NB4 (cell line): ENCODE measurements at regions not wholly inside any gene's neighbourhood (a gene's known extent, or its start where the extent isn't known, plus 50 kb on each side); places are given as distances from the start of the nearest gene placed in this dataset.
"Not testable (repeated sequence)": the region's sequence is repeated elsewhere in the genome, so short reads cannot be mapped to it uniquely, and the experiment has no call there.

Experiments
- DNase-seq: peaks from one replicate; pipeline ENCODE4 v3.0.0; 2010; ENCODE audit warnings: low read depth
- H3K4me3 ChIP-seq: one replicate; pipeline ENCODE4 v1.5.1; 2011; ENCODE audit warnings: mild to moderate bottlenecking, low read depth, low read length, moderate library complexity
- CTCF ChIP-seq: IDR thresholded peaks from one replicate; pipeline ENCODE4 v1.5.1; 2012; ENCODE audit warnings: low read depth, low read length
- MAX ChIP-seq: IDR thresholded peaks from 2 replicates; pipeline ENCODE4 v1.6.1; 2011; ENCODE audit warnings: low read depth, low read length
- MYC ChIP-seq: IDR thresholded peaks from 2 replicates; pipeline ENCODE4 v1.6.1; 2011; ENCODE audit warnings: low read depth, low read length
- POLR2A ChIP-seq: IDR thresholded peaks from 2 replicates; pipeline ENCODE4 v1.6.1; 2011; ENCODE audit warnings: mild to moderate bottlenecking; ENCODE audit not compliant: insufficient read length; ENCODE audit errors: extremely low read depth

GRCh38 chrX:128408842-128409241 lies 356.6 kb upstream of the ACTRT1 start:
- TF ChIP-seq MYC (no peak), CTCF (no peak), POLR2A (no peak), MAX (no peak)
- no peak overlapping the region for H3K4me3 ChIP-seq
- no peak for DNase-seq

GRCh38 chrX:128396601-128397000 lies 344.4 kb upstream of the ACTRT1 start:
- no peak for TF ChIP-seq CTCF
- no peak for TF ChIP-seq POLR2A
- no peak for TF ChIP-seq MYC
- TF ChIP-seq MAX = no peak
- DNase-seq = no peak
- no peak overlapping the region for H3K4me3 ChIP-seq

GRCh38 chrX:128383846-128384245 lies 331.6 kb upstream of the ACTRT1 start:
- not testable (repeated sequence) for DNase-seq, H3K4me3 ChIP-seq

- peak; percentile 4 for DNase-seq
- TF ChIP-seq POLR2A (no peak), MYC (no peak), MAX (no peak), CTCF (no peak)
- no peak overlapping the region for H3K4me3 ChIP-seq
Observed at GRCh38 chrX:128365492-128365891, 313.3 kb upstream of the ACTRT1 start.

GRCh38 chrX:128335671-128336070 lies 283.5 kb upstream of the ACTRT1 start:
- DNase-seq = no peak
- H3K4me3 ChIP-seq = no peak overlapping the region
- TF ChIP-seq CTCF (no peak), MAX (no peak), POLR2A (no peak), MYC (no peak)

- H3K4me3 ChIP-seq = no peak overlapping the region
- no peak for TF ChIP-seq POLR2A
- no peak for TF ChIP-seq MYC
- no peak for TF ChIP-seq MAX
- TF ChIP-seq CTCF = no peak
- no peak for DNase-seq
Observed at GRCh38 chrX:128334821-128335220, 282.6 kb upstream of the ACTRT1 start.
